SJCRH30 (cell line): ENCODE measurements at regions not wholly inside any gene's neighbourhood (a gene's known extent, or its start where the extent isn't known, plus 50 kb on each side); places are given as distances from the start of the nearest gene placed in this dataset.
"Not testable (repeated sequence)": the region's sequence is repeated elsewhere in the genome, so short reads cannot be mapped to it uniquely, and the experiment has no call there.

ENCODE experiments used
- DNase-seq, 2 experiments: peaks; one replicate each; pipeline ENCODE4 v3.0.0-alpha.2; 2015 to 2020
- H3K27ac ChIP-seq: fragments of 250-450 bp; sonication (Bioruptor Pico); 2 replicates; pipeline ENCODE4 v1.5.1; 2020; ENCODE audit warnings: mild to moderate bottlenecking, moderate library complexity
- H3K27me3 ChIP-seq: fragments of 250-450 bp; sonication (Bioruptor Pico); 2 replicates; pipeline ENCODE4 v1.5.1; 2020; ENCODE audit warnings: mild to moderate bottlenecking, moderate library complexity
- H3K36me3 ChIP-seq: fragments of 250-450 bp; sonication (Bioruptor Pico); 2 replicates; pipeline ENCODE4 v1.5.1; 2020; ENCODE audit warnings: mild to moderate bottlenecking, moderate library complexity
- H3K4me1 ChIP-seq: fragments of 250-450 bp; sonication (Bioruptor Pico); 2 replicates; pipeline ENCODE4 v1.5.1; 2020; ENCODE audit warnings: mild to moderate bottlenecking, moderate library complexity
- H3K4me3 ChIP-seq: fragments of 250-450 bp; sonication (Bioruptor Pico); 2 replicates; pipeline ENCODE4 v1.5.1; 2020; ENCODE audit warnings: mild to moderate bottlenecking, moderate library complexity
- H3K9me3 ChIP-seq: fragments of 250-450 bp; sonication (Bioruptor Pico); replicated peaks from 2 replicates; pipeline ENCODE4 v1.5.1; 2020; ENCODE audit warnings: mild to moderate bottlenecking, moderate library complexity

GRCh38 chr2:66198873-66199272, 236.1 kb upstream of the MEIS1 start:
- H3K9me3 ChIP-seq = no peaks in the 10 kb centered on the region
- no peaks in the 10 kb centered on the region for H3K36me3 ChIP-seq
- DNase-seq = no peak
- no peaks in the 10 kb centered on the region for H3K4me1 ChIP-seq
- H3K27me3 ChIP-seq = peaks cover 3% of the 10 kb centered on the region; the same call in 1 of the 2 replicates
- H3K27ac ChIP-seq = no peak overlapping the region
- H3K4me3 ChIP-seq = no peak overlapping the region

- no peaks in the 10 kb centered on the region for H3K36me3 ChIP-seq
- no peak overlapping the region for H3K27ac ChIP-seq
- H3K27me3 ChIP-seq = peaks cover 3% of the 10 kb centered on the region; the same call in 1 of the 2 replicates
- DNase-seq = no peak
- no peaks in the 10 kb centered on the region for H3K9me3 ChIP-seq
- H3K4me1 ChIP-seq = no peaks in the 10 kb centered on the region
- no peak overlapping the region for H3K4me3 ChIP-seq
These were observed 242.0 kb upstream of the MEIS1 start for GRCh38 chr2:66192888-66193287.

- no peak for DNase-seq
- Histone ChIP-seq H3K4me3 (no peak overlapping the region), H3K36me3 (no peaks in the 10 kb centered on the region), H3K9me3 (no peaks in the 10 kb centered on the region), H3K4me1 (no peaks in the 10 kb centered on the region), H3K27ac (no peak overlapping the region), H3K27me3 (peaks cover 6% of the 10 kb centered on the region; the same call in 1 of the 2 replicates)
These were observed 243.6 kb upstream of the MEIS1 start for GRCh38 chr2:66191311-66191710.

- no peaks in the 10 kb centered on the region for H3K4me1 ChIP-seq
- DNase-seq = no peak
- no peak overlapping the region for H3K27ac ChIP-seq
- peaks cover 4% of the 10 kb centered on the region; the same call in 1 of the 2 replicates for H3K27me3 ChIP-seq
- H3K36me3 ChIP-seq = no peaks in the 10 kb centered on the region
- H3K4me3 ChIP-seq = no peak overlapping the region
- H3K9me3 ChIP-seq = no peaks in the 10 kb centered on the region
These were observed 245.4 kb upstream of the MEIS1 start for GRCh38 chr2:66189553-66189952.

GRCh38 chr2:66186537-66186936, 248.4 kb upstream of the MEIS1 start:
- H3K27me3 ChIP-seq = 0 out of 2 replicates have a peak, but pooled peaks cover 3% of the 10 kb centered on the region
- H3K27ac ChIP-seq = no peak overlapping the region
- no peak for DNase-seq
- H3K36me3 ChIP-seq = no peaks in the 10 kb centered on the region
- no peaks in the 10 kb centered on the region for H3K9me3 ChIP-seq
- H3K4me3 ChIP-seq = no peak overlapping the region
- H3K4me1 ChIP-seq = no peaks in the 10 kb centered on the region

- Histone ChIP-seq H3K9me3 (no peaks in the 10 kb centered on the region), H3K4me1 (no peaks in the 10 kb centered on the region), H3K4me3 (no peak overlapping the region), H3K36me3 (no peaks in the 10 kb centered on the region), H3K27ac (no peak overlapping the region), H3K27me3 (0 out of 2 replicates have a peak, but pooled peaks cover 3% of the 10 kb centered on the region)
- DNase-seq = no peak
These were observed 249.3 kb upstream of the MEIS1 start for GRCh38 chr2:66185497-66186054.

- not testable (repeated sequence) for H3K4me1 ChIP-seq, H3K27me3 ChIP-seq, H3K36me3 ChIP-seq, H3K9me3 ChIP-seq, H3K27ac ChIP-seq, H3K4me3 ChIP-seq, DNase-seq
These were observed 257.7 kb upstream of the MEIS1 start for GRCh38 chr2:66177128-66177796.

GRCh38 chr2:66174491-66174890, 260.4 kb upstream of the MEIS1 start:
- Histone ChIP-seq H3K36me3 (no peaks in the 10 kb centered on the region), H3K4me1 (no peaks in the 10 kb centered on the region), H3K9me3 (no peaks in the 10 kb centered on the region), H3K4me3 (no peak overlapping the region), H3K27ac (no peak overlapping the region), H3K27me3 (no peaks in the 10 kb centered on the region; the same call in 1 of the 2 replicates)
- no peak for DNase-seq

GRCh38 chr2:66173645-66174044, 261.3 kb upstream of the MEIS1 start:
- H3K9me3 ChIP-seq = no peaks in the 10 kb centered on the region
- H3K4me1 ChIP-seq = no peaks in the 10 kb centered on the region
- H3K27me3 ChIP-seq = no peaks in the 10 kb centered on the region; the same call in 1 of the 2 replicates
- DNase-seq = no peak
- H3K36me3 ChIP-seq = no peaks in the 10 kb centered on the region
- no peak overlapping the region for H3K27ac ChIP-seq
- H3K4me3 ChIP-seq = no peak overlapping the region

GRCh38 chr2:66171530-66171929, 263.4 kb upstream of the MEIS1 start:
- DNase-seq = no peak
- Histone ChIP-seq H3K27me3 (no peaks in the 10 kb centered on the region; the same call in 1 of the 2 replicates), H3K27ac (no peak overlapping the region), H3K4me1 (no peaks in the 10 kb centered on the region), H3K36me3 (no peaks in the 10 kb centered on the region), H3K4me3 (no peak overlapping the region), H3K9me3 (no peaks in the 10 kb centered on the region)

GRCh38 chr2:66170744-66171330, 264.1 kb upstream of the MEIS1 start:
- Histone ChIP-seq H3K36me3 (no peaks in the 10 kb centered on the region), H3K27me3 (peaks cover 5% of the 10 kb centered on the region), H3K4me3 (no peak overlapping the region), H3K9me3 (no peaks in the 10 kb centered on the region), H3K27ac (no peak overlapping the region), H3K4me1 (no peaks in the 10 kb centered on the region)
- DNase-seq = no peak

- Histone ChIP-seq H3K27me3 (peaks cover 5% of the 10 kb centered on the region), H3K9me3 (no peaks in the 10 kb centered on the region), H3K4me3 (no peak overlapping the region), H3K27ac (no peak overlapping the region), H3K36me3 (no peaks in the 10 kb centered on the region), H3K4me1 (no peaks in the 10 kb centered on the region)
- no peak for DNase-seq
These were observed 265.8 kb upstream of the MEIS1 start for GRCh38 chr2:66169076-66169475.

GRCh38 chr2:66164470-66164869, 270.5 kb upstream of the MEIS1 start:
- DNase-seq = no peak
- no peaks in the 10 kb centered on the region for H3K4me1 ChIP-seq
- H3K9me3 ChIP-seq = no peaks in the 10 kb centered on the region
- no peaks in the 10 kb centered on the region for H3K36me3 ChIP-seq
- H3K27me3 ChIP-seq = peaks cover 5% of the 10 kb centered on the region
- H3K27ac ChIP-seq = no peak overlapping the region
- no peak overlapping the region for H3K4me3 ChIP-seq

GRCh38 chr2:66156171-66156570, 278.8 kb upstream of the MEIS1 start:
- no peaks in the 10 kb centered on the region for H3K36me3 ChIP-seq
- no peaks in the 10 kb centered on the region for H3K9me3 ChIP-seq
- no peaks in the 10 kb centered on the region for H3K4me1 ChIP-seq
- no peak overlapping the region for H3K4me3 ChIP-seq
- H3K27me3 ChIP-seq = no peaks in the 10 kb centered on the region
- no peak for DNase-seq
- H3K27ac ChIP-seq = no peak overlapping the region

GRCh38 chr2:66153941-66154340, 281.0 kb upstream of the MEIS1 start:
- Histone ChIP-seq H3K27ac (no peak overlapping the region), H3K36me3 (no peaks in the 10 kb centered on the region), H3K27me3 (no peaks in the 10 kb centered on the region), H3K9me3 (no peaks in the 10 kb centered on the region), H3K4me1 (no peaks in the 10 kb centered on the region), H3K4me3 (no peak overlapping the region)
- DNase-seq = no peak
